ENCODE measurements at regions not wholly inside any gene's neighbourhood (a gene's known extent, or its start where the extent isn't known, plus 50 kb on each side); places are given as distances from the start of the nearest gene placed in this dataset.
"Not testable (repeated sequence)": the region's sequence is repeated elsewhere in the genome, so short reads cannot be mapped to it uniquely, and the experiment has no call there.

DNA sequence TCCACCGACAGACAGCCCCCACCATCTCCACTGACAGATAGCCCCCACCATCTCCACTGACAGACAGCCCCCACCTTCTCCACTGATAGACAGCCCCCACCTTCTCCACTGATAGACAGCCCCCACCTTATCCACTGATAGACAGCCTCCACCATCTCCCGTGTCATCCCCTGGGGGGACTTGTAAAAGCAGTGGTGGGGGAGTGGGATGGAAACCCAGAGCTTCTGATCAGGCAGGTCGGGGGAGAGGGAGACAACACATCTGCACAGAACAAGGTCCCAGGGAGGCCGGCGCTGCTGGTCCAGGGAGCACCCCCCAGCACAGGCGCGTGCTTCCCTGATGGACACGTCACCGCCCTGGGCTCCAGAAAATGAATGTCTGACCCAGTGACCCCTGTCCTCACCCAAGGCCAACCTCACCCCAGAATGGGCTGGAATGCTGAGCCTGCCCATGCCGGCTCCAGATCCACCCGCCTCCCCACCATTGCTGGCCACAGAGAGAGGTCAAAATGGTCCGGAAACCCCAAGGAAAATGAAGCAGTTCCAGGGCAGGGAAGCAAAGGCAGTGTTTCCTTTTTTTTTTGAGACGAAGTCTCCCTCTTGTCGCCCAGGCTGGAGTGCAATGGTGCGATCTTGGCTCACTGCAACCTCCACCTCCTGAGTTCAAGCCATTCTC, 91.6 kb upstream of the METTL9 start:
- not testable (repeated sequence) for H3K27me3 ChIP-seq (ENCODE audit: control insufficient read depth, insufficient read depth, low read length); H3K9me3 ChIP-seq (ENCODE audit: control insufficient read depth, insufficient read depth, low read length); H3K27ac ChIP-seq (ENCODE audit: low read depth, low read length); DNase-seq (ENCODE audit: low read depth in 4 of 6, low spot score in 6 of 6); H3K4me3 ChIP-seq (ENCODE audit: low read depth, low read length)
- 80% methylated on average over 6 of the region's 15 CpGs for WGBS (ENCODE audit: insufficient coverage)
- H3K36me3 ChIP-seq (ENCODE audit: control insufficient read depth, insufficient read depth, low read length) = peaks cover 35% of the 10 kb centered on the region
- peaks cover 47% of the 10 kb centered on the region for H3K4me1 ChIP-seq (ENCODE audit: control insufficient read depth, insufficient read depth, low read length)

DNA sequence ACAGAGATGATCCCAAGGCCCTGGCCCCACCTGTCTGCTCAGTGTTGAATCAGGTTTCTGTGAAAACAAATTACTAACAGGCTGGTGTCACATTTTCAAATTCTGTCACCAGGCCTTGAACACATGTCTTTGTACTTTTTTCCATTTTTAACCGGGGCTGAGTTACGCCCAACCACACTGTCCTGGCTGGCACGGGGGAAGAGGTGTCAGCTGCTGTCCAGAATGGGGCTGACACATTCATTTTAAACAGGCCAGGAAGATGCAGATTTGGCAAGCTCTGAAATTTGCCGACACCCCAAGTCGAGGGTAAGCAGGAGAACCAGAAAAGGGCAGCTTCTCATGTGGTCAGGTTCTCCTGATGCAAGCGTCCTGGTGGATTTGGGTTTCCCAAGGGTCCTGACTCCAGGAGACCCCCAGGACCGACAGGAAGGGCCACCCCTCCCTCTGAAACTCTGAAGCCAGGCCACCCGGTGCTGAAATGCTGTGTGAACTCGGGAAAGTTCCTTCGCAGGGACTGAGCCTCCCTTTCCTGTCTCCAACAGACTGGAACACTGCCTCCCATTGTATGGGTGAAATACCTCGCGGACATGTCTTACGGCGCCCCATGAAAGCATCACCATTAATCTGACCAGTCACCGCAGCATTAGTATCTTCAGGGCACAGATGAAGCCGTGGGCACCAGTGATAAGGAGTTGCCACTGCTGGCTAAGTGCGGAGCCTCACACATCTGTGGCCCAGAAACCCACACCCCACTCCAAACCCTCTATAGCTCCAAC, 90.5 kb upstream of the METTL9 start:
- 45% methylated on average over 15 of the region's 17 CpGs for WGBS (ENCODE audit: insufficient coverage)
- H3K27ac ChIP-seq (ENCODE audit: low read depth, low read length); H3K4me3 ChIP-seq (ENCODE audit: low read depth, low read length); H3K9me3 ChIP-seq (ENCODE audit: control insufficient read depth, insufficient read depth, low read length); H3K27me3 ChIP-seq (ENCODE audit: control insufficient read depth, insufficient read depth, low read length): not testable (repeated sequence)
- H3K4me1 ChIP-seq (ENCODE audit: control insufficient read depth, insufficient read depth, low read length) = peaks cover 58% of the 10 kb centered on the region
- DNase-seq (ENCODE audit: low read depth in 4 of 6, low spot score in 6 of 6) = peak in 1 of 6 donors; percentile 20
- peaks cover 42% of the 10 kb centered on the region for H3K36me3 ChIP-seq (ENCODE audit: control insufficient read depth, insufficient read depth, low read length)

DNA sequence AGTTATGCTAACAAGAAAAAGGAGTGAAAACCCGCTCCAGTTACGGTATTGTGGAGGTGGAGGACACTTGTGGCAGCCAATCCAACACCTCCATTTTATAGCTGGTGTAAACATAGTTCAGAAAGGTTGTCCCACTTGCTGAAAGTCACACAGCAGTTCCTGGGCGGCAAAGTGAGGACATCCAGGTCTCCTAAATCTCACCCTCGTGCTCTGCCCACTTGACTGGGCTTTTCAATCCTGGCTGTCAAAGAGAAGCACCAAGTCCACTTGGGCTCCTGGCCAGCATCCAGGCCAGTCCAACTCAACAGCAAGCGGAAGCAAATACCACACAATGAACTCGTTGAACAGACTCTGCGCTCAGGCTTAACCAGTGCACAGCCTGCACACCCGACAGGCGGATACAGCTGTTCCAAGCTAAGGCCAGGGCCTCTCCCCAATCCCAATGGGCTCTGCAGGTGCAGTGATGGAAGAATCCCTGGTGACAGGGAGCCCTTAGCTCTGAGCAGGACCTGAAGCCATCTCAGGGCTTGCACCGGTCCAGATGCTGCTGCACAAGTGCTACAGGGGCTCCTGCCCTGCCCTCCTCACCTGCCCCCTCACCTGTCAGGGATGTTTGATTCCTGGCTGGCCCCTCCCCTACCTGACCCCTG, 89.8 kb upstream of the METTL9 start:
- WGBS (ENCODE audit: insufficient coverage) = 63% methylated on average over 5 of the region's 10 CpGs

DNA sequence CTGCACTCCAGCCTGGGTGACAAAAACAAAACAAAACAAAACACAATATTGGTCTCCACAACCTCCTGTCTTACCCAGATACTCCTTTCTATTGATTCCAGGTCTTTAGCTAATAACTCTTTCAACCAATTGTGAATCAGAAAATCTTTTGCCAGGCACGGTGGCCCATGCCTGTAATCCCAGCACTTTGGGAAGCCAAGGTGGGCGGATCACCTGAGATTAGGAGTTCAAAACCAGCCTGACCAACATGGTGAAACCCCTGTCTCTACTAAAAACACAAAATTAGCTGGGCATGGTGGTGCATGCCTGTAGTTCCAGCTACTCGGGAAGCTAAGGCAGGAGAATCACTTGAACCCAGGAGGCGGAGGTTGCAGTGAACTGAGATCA, 88.5 kb upstream of the METTL9 start:
- peaks cover 71% of the 10 kb centered on the region for H3K4me1 ChIP-seq (ENCODE audit: control insufficient read depth, insufficient read depth, low read length)
- not testable (repeated sequence) for H3K4me3 ChIP-seq (ENCODE audit: low read depth, low read length); H3K27ac ChIP-seq (ENCODE audit: low read depth, low read length); H3K27me3 ChIP-seq (ENCODE audit: control insufficient read depth, insufficient read depth, low read length); DNase-seq (ENCODE audit: low read depth in 4 of 6, low spot score in 6 of 6); H3K9me3 ChIP-seq (ENCODE audit: control insufficient read depth, insufficient read depth, low read length)
- peaks cover 41% of the 10 kb centered on the region for H3K36me3 ChIP-seq (ENCODE audit: control insufficient read depth, insufficient read depth, low read length)
- 100% methylated on average over 2 of the region's 4 CpGs for WGBS (ENCODE audit: insufficient coverage)

More for the DNA sequence above, 89.8 kb upstream of the METTL9 start:
- H3K27ac ChIP-seq (ENCODE audit: low read depth, low read length); H3K9me3 ChIP-seq (ENCODE audit: control insufficient read depth, insufficient read depth, low read length); H3K27me3 ChIP-seq (ENCODE audit: control insufficient read depth, insufficient read depth, low read length): not testable (repeated sequence)
- H3K4me3 ChIP-seq (ENCODE audit: low read depth, low read length) = peak overlapping the region; percentile 9
- H3K4me1 ChIP-seq (ENCODE audit: control insufficient read depth, insufficient read depth, low read length) = peaks cover 64% of the 10 kb centered on the region
- peaks cover 41% of the 10 kb centered on the region for H3K36me3 ChIP-seq (ENCODE audit: control insufficient read depth, insufficient read depth, low read length)
- DNase-seq (ENCODE audit: low read depth in 4 of 6, low spot score in 6 of 6) = peak in 1 of 6 donors; percentile 38

DNA sequence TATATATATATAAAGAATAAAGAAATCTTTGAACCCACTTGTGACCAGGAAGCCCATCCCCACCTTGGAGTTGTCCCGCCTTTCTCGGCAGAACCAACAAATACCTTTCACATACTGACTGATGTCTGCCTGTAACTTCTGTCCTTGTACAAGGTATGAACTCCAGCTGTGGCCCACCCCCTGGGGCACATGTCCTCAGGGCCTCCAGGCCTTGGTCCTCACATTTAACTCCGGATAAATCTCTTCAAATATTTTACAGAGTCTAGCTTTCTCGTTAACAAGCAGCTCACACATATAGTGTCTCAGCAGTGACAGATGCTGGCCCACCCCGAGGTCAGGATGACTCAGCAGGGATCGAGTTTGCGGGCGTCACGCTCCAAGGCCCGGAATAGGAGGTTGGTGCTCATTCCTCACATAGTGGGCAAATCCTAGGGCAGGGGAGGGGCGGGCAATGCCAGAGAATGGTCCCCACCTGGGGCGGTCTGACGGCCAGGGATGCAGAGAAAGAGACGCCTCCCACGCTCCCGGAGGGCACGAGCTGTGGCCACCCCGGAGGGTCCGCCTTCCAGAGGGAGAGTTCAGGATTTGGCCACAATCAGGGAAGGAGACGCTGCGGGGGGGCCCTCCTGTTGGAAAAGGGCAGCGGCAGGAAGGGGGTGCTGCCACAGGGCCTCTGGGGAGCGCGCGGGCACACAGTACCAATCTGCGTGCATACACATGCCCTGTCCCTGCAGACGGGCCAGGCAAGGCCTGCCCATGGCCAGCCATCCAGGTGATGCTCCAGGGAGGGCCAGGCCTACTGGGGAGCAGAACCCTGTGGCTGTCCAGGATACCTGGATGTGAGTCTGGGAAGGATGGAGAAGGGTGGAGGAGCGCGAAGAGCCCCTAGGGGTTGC, 87.8 kb upstream of the METTL9 start:
- H3K9me3 ChIP-seq (ENCODE audit: control insufficient read depth, insufficient read depth, low read length); H3K4me3 ChIP-seq (ENCODE audit: low read depth, low read length); H3K27me3 ChIP-seq (ENCODE audit: control insufficient read depth, insufficient read depth, low read length); H3K27ac ChIP-seq (ENCODE audit: low read depth, low read length); DNase-seq (ENCODE audit: low read depth in 4 of 6, low spot score in 6 of 6): not testable (repeated sequence)
- Histone ChIP-seq H3K36me3 (ENCODE audit: control insufficient read depth, insufficient read depth, low read length) (peaks cover 41% of the 10 kb centered on the region), H3K4me1 (ENCODE audit: control insufficient read depth, insufficient read depth, low read length) (peaks cover 71% of the 10 kb centered on the region)
- 66% methylated on average over 29 of the region's 29 CpGs for WGBS (ENCODE audit: insufficient coverage)

DNA sequence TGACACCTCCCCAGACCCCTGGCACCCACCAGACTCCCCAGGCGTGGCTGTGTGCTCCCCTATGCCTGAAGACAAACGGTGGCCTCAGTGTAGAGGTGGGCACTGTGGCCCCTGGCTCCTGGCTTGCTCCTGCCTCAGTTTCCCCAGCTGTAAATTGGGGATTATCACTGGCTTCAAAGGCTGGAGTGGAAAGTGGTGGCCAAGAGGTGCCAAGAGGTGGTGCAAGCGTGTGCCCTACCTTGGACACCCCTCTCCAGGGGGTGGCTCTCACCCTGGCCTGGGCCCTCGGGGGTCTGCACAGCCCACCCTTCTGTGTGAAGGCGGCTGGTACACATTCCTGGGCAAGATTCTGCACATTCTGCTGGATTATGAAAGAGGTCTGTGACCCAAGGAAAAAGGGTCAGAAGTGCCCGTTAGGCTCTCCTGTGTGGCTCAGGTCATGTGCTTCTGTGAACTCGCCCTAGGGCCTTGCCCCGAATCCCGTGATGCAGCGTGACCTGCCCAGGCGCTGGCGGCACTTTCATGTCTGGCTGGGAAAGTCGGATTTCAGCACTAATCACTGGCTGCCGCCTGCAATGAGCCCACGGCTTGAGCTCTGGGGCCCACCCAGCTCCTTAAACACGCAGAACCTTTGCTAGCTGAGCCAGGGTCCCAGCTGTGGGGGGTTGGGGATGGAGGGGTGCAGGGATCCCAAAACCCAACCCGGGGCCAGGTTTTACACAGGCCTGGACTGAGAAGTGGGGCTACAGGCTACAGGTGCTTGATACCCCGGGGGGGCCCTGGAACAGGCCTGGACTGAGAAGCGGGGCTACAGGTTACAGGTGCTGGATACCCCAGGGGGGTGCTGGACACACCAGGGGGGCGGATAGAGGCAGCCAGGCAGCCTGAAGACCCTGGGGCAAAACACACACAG, 86.8 kb upstream of the METTL9 start:
- H3K9me3 ChIP-seq (ENCODE audit: control insufficient read depth, insufficient read depth, low read length); DNase-seq (ENCODE audit: low read depth in 4 of 6, low spot score in 6 of 6); H3K27ac ChIP-seq (ENCODE audit: low read depth, low read length); H3K4me3 ChIP-seq (ENCODE audit: low read depth, low read length); H3K27me3 ChIP-seq (ENCODE audit: control insufficient read depth, insufficient read depth, low read length): not testable (repeated sequence)
- 81% methylated on average over 12 of the region's 20 CpGs for WGBS (ENCODE audit: insufficient coverage)
- peaks cover 35% of the 10 kb centered on the region for H3K36me3 ChIP-seq (ENCODE audit: control insufficient read depth, insufficient read depth, low read length)
- H3K4me1 ChIP-seq (ENCODE audit: control insufficient read depth, insufficient read depth, low read length) = peaks cover 71% of the 10 kb centered on the region

DNA sequence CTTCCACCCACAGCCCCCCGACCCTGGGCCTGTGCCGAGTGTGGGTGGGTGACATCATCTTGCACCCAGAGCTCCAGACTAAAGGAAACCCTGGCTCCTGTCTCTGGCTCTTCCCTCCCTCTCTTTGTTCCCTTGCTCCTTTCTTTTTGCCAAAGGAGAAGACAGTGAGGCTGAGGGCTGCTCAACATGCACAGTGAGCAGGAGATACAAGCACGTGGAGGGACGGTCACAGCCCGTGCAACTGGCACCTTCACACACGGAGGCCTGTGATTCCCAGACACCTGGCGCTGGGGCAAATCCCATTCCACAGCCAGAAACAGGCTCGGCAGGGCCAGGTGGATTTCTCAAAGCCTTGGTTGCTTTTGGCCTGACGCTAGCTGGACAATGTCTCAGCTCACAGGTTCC, 86.0 kb upstream of the METTL9 start:
- peak in 2 of 6 donors; percentile 18 to 38 for DNase-seq (ENCODE audit: low read depth in 4 of 6, low spot score in 6 of 6)
- Histone ChIP-seq H3K4me3 (ENCODE audit: low read depth, low read length) (peak overlapping the region; percentile 19), H3K4me1 (ENCODE audit: control insufficient read depth, insufficient read depth, low read length) (peaks cover 69% of the 10 kb centered on the region), H3K36me3 (ENCODE audit: control insufficient read depth, insufficient read depth, low read length) (peaks cover 28% of the 10 kb centered on the region)
- not testable (repeated sequence) for H3K27me3 ChIP-seq (ENCODE audit: control insufficient read depth, insufficient read depth, low read length); H3K9me3 ChIP-seq (ENCODE audit: control insufficient read depth, insufficient read depth, low read length); H3K27ac ChIP-seq (ENCODE audit: low read depth, low read length)
- 53% methylated on average over 6 of the region's 9 CpGs for WGBS (ENCODE audit: insufficient coverage)

DNA sequence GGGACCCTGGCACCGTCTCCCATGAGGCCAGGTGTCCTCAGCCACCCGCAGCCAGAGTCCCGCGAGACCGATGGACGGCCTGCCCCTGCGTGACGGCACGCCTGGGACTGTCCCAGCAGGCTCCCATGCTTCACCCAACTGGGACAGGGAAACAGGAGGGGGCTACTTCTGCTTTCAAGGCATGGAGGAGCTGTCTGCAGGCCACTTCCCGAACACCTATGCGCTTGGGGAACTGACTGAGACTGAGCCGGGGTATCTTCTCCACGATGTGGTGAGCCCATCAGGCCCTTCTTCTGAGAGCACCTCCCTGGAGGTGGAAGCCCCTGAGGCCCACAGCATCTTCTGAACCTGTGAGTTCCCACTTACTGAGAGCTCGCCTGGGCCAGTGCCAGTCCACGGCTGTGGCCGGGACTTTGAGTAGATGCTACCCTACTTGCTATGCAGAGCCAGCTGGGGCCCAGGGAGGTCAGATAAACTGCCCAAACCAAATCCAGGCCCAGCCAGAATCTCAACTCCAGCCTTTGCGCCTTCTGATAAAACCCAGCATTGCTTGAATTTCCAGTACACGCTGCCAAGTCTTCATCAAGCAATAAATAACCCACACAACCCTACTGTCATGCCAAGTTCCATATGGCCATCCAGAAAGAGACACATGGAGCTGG, 85.4 kb upstream of the METTL9 start:
- WGBS (ENCODE audit: insufficient coverage) = 62% methylated on average over 10 of the region's 18 CpGs

More for the DNA sequence above, 85.4 kb upstream of the METTL9 start:
- H3K36me3 ChIP-seq (ENCODE audit: control insufficient read depth, insufficient read depth, low read length) = peaks cover 28% of the 10 kb centered on the region
- DNase-seq (ENCODE audit: low read depth in 4 of 6, low spot score in 6 of 6) = peak in 2 of 6 donors; percentile 58 to 66
- H3K4me3 ChIP-seq (ENCODE audit: low read depth, low read length); H3K27ac ChIP-seq (ENCODE audit: low read depth, low read length); H3K27me3 ChIP-seq (ENCODE audit: control insufficient read depth, insufficient read depth, low read length); H3K9me3 ChIP-seq (ENCODE audit: control insufficient read depth, insufficient read depth, low read length): not testable (repeated sequence)
- peaks cover 67% of the 10 kb centered on the region for H3K4me1 ChIP-seq (ENCODE audit: control insufficient read depth, insufficient read depth, low read length)

Measured in spinal cord (tissue), 9 donors.